WTC11 (cell line): ENCODE measurements at regions not wholly inside any gene's neighbourhood (a gene's known extent, or its start where the extent isn't known, plus 50 kb on each side); places are given as distances from the start of the nearest gene placed in this dataset.

Experiments
- ATAC-seq: fragments of 200-7000 bp; cut with Tn5 transposase; 2 replicates; pipeline ENCODE4 v1.10.0; 2021; ENCODE audit warnings: mild to moderate bottlenecking, moderate library complexity
- CTCF ChIA-PET: fragments of 300-600 bp; sonication (Branson Sonifier 250); formaldehyde crosslinking; loops from one replicate; lab custom pipeline; 2021; ENCODE audit warnings: antibody characterized with exemption; lab: Charles Lee
- POLR2A ChIA-PET: fragments of 350-600 bp; sonication (Branson Sonifier 250); formaldehyde crosslinking; loops from one replicate; lab custom pipeline; 2021; ENCODE audit warnings: antibody characterized with exemption; lab: Charles Lee
- DNase-seq: peaks from one replicate; pipeline ENCODE4 v3.0.0; 2021; ENCODE audit warnings: low spot score
- H3K27ac Mint-ChIP-seq: 2 replicates; pipeline ENCODE4 v1.8.0; 2021; ENCODE audit warnings: mixed read lengths
- H3K27me3 Mint-ChIP-seq: 2 replicates; pipeline ENCODE4 v1.8.0; 2021; ENCODE audit warnings: low read depth, mild to moderate bottlenecking, moderate library complexity, mixed read lengths
- H3K36me3 Mint-ChIP-seq: 2 replicates; pipeline ENCODE4 v1.8.0; 2021; ENCODE audit warnings: mixed read lengths
- H3K4me1 Mint-ChIP-seq: 2 replicates; pipeline ENCODE4 v1.8.0; 2022; ENCODE audit warnings: mixed read lengths
- H3K4me3 Mint-ChIP-seq: 2 replicates; pipeline ENCODE4 v1.8.0; 2021; ENCODE audit warnings: mild to moderate bottlenecking, moderate library complexity, mixed read lengths
- H3K9me3 Mint-ChIP-seq: 2 replicates; pipeline ENCODE4 v1.8.0; 2021; ENCODE audit warnings: mixed read lengths
- AFF4 ChIP-seq: sonication (generic); formaldehyde crosslinking; IDR thresholded peaks from 2 replicates; pipeline ENCODE4 v1.8.1; 2023; ENCODE audit warnings: mild to moderate bottlenecking, missing genetic modification reagents, borderline replicate concordance
- ATF1 ChIP-seq: sonication (generic); formaldehyde crosslinking; IDR thresholded peaks from 2 replicates; pipeline ENCODE4 v1.8.1; 2023; ENCODE audit warnings: mild to moderate bottlenecking, moderate library complexity, missing genetic modification reagents
- ATF6 ChIP-seq: sonication (generic); formaldehyde crosslinking; IDR thresholded peaks from 2 replicates; pipeline ENCODE4 v1.8.1; 2023; ENCODE audit warnings: mild to moderate bottlenecking, missing genetic modification reagents
- ESRRA ChIP-seq: sonication (generic); formaldehyde crosslinking; IDR thresholded peaks from 2 replicates; pipeline ENCODE4 v1.8.1; 2022; ENCODE audit warnings: mild to moderate bottlenecking, missing genetic modification reagents, borderline replicate concordance
- ETV6 ChIP-seq: sonication (generic); formaldehyde crosslinking; IDR thresholded peaks from 2 replicates; pipeline ENCODE4 v1.8.1; 2022; ENCODE audit warnings: mild to moderate bottlenecking, missing genetic modification reagents
- FOXJ3 ChIP-seq: sonication (generic); formaldehyde crosslinking; IDR thresholded peaks from 2 replicates; pipeline ENCODE4 v1.9.0; 2021; ENCODE audit warnings: missing genetic modification reagents, mild to moderate bottlenecking, borderline replicate concordance
- MXD4 ChIP-seq: fragments of 250-450 bp; sonication (Bioruptor Pico); IDR thresholded peaks from 2 replicates; pipeline ENCODE4 v1.8.0; 2021; ENCODE audit warnings: mild to moderate bottlenecking, moderate library complexity, borderline replicate concordance
- MYBL2 ChIP-seq: sonication (generic); formaldehyde crosslinking; IDR thresholded peaks from 2 replicates; pipeline ENCODE4 v1.8.1; 2023; ENCODE audit warnings: mild to moderate bottlenecking, moderate library complexity, missing genetic modification reagents
- NFATC4 ChIP-seq: fragments of 250-450 bp; sonication (Bioruptor Pico); IDR thresholded peaks from 2 replicates; pipeline ENCODE4 v1.9.0; 2021; ENCODE audit warnings: mild to moderate bottlenecking
- OVOL2 ChIP-seq: fragments of 250-450 bp; sonication (Bioruptor Pico); IDR thresholded peaks from 2 replicates; pipeline ENCODE4 v1.9.0; 2021; ENCODE audit warnings: mild to moderate bottlenecking, borderline replicate concordance
- TEAD4 ChIP-seq: sonication (generic); formaldehyde crosslinking; IDR thresholded peaks from 2 replicates; pipeline ENCODE4 v1.8.0; 2022; ENCODE audit warnings: mild to moderate bottlenecking, missing genetic modification reagents
- USF2 ChIP-seq: sonication (generic); formaldehyde crosslinking; IDR thresholded peaks from 2 replicates; pipeline ENCODE4 v1.8.1; 2023; ENCODE audit warnings: mild to moderate bottlenecking, missing genetic modification reagents, moderate library complexity
- ZNF512 ChIP-seq: sonication (generic); formaldehyde crosslinking; IDR thresholded peaks from 2 replicates; pipeline ENCODE4 v1.8.1; 2022; ENCODE audit warnings: missing genetic modification reagents, borderline replicate concordance
- TF ChIP-seq, protein P1 (sequence below): sonication (generic); formaldehyde crosslinking; IDR thresholded peaks from 2 replicates; pipeline ENCODE4 v1.8.1; 2022; ENCODE audit warnings: mild to moderate bottlenecking, missing genetic modification reagents, moderate library complexity, borderline replicate concordance
- TF ChIP-seq, protein P2 (sequence below): sonication (generic); formaldehyde crosslinking; IDR thresholded peaks from 2 replicates; pipeline ENCODE4 v1.8.1; 2022; ENCODE audit warnings: low read depth, missing genetic modification reagents, borderline replicate concordance
- TF ChIP-seq, protein P3 (sequence below): sonication (generic); formaldehyde crosslinking; IDR thresholded peaks from 2 replicates; pipeline ENCODE4 v1.8.0; 2023; ENCODE audit warnings: missing genetic modification reagents
- TF ChIP-seq, protein P4 (sequence below): sonication (generic); formaldehyde crosslinking; IDR thresholded peaks from 2 replicates; pipeline ENCODE4 v1.8.0; 2022; ENCODE audit warnings: mild to moderate bottlenecking, missing genetic modification reagents
- TF ChIP-seq, protein P5 (sequence below): sonication (generic); formaldehyde crosslinking; IDR thresholded peaks from 2 replicates; pipeline ENCODE4 v1.8.1; 2022; ENCODE audit warnings: mild to moderate bottlenecking, moderate library complexity, missing genetic modification reagents
- TF ChIP-seq, protein P6 (sequence below): fragments of 200-600 bp; IDR thresholded peaks from 2 replicates; pipeline ENCODE4 v1.8.0; 2022; ENCODE audit warnings: antibody characterized with exemption

DNA sequence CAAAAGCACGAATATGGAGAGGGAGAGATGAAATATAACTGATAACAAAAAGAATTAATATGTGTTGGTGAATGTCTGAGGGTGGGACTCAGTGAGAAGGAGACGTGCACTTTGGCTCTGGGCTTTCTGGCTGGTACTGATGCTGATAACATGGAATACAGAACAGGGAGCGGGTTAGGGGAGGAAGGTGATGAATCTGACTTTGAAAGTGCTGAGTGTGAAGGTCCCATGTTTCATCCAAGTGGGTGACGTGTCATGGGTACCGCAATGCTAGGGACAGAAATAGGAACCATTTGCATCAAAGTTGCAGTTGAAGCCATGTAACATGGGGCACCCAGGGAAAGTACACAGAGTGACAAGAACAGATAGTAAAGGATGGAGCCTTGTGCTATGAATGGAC, 236.6 kb upstream of the MYO3A start (continued):
- TF ChIP-seq, protein P1, sequence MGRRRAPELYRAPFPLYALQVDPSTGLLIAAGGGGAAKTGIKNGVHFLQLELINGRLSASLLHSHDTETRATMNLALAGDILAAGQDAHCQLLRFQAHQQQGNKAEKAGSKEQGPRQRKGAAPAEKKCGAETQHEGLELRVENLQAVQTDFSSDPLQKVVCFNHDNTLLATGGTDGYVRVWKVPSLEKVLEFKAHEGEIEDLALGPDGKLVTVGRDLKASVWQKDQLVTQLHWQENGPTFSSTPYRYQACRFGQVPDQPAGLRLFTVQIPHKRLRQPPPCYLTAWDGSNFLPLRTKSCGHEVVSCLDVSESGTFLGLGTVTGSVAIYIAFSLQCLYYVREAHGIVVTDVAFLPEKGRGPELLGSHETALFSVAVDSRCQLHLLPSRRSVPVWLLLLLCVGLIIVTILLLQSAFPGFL (CRISPR knock-in tag) = no peak
- TF ChIP-seq MYBL2 (CRISPR knock-in tag) (no peak), USF2 (CRISPR knock-in tag) (no peak), ZNF512 (CRISPR knock-in tag) (no peak), ATF6 (CRISPR knock-in tag) (no peak), MXD4 (no peak)
- TF ChIP-seq, protein P2, sequence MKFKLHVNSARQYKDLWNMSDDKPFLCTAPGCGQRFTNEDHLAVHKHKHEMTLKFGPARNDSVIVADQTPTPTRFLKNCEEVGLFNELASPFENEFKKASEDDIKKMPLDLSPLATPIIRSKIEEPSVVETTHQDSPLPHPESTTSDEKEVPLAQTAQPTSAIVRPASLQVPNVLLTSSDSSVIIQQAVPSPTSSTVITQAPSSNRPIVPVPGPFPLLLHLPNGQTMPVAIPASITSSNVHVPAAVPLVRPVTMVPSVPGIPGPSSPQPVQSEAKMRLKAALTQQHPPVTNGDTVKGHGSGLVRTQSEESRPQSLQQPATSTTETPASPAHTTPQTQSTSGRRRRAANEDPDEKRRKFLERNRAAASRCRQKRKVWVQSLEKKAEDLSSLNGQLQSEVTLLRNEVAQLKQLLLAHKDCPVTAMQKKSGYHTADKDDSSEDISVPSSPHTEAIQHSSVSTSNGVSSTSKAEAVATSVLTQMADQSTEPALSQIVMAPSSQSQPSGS = no peak

- H3K4me1 Mint-ChIP-seq = peaks cover 3% of the 10 kb centered on the region; the same call in 1 of the 2 replicates
- POLR2A ChIA-PET = no interaction called here
- H3K36me3 Mint-ChIP-seq = no peaks in the 10 kb centered on the region
- no peak for TF ChIP-seq ETV6 (CRISPR knock-in tag)
- TF ChIP-seq, protein P3, sequence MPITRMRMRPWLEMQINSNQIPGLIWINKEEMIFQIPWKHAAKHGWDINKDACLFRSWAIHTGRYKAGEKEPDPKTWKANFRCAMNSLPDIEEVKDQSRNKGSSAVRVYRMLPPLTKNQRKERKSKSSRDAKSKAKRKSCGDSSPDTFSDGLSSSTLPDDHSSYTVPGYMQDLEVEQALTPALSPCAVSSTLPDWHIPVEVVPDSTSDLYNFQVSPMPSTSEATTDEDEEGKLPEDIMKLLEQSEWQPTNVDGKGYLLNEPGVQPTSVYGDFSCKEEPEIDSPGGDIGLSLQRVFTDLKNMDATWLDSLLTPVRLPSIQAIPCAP (CRISPR knock-in tag) = no peak
- TF ChIP-seq AFF4 (CRISPR knock-in tag) = no peak
- TF ChIP-seq, protein P4, sequence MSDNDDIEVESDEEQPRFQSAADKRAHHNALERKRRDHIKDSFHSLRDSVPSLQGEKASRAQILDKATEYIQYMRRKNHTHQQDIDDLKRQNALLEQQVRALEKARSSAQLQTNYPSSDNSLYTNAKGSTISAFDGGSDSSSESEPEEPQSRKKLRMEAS (CRISPR knock-in tag) = no peak
- TF ChIP-seq, protein P5, sequence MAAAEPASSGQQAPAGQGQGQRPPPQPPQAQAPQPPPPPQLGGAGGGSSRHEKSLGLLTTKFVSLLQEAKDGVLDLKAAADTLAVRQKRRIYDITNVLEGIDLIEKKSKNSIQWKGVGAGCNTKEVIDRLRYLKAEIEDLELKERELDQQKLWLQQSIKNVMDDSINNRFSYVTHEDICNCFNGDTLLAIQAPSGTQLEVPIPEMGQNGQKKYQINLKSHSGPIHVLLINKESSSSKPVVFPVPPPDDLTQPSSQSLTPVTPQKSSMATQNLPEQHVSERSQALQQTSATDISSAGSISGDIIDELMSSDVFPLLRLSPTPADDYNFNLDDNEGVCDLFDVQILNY (CRISPR knock-in tag) = no peak
- TF ChIP-seq FOXJ3 (CRISPR knock-in tag) = no peak
- TF ChIP-seq ATF1 (CRISPR knock-in tag) = no peak
- TF ChIP-seq OVOL2 = no peak
- TF ChIP-seq, protein P6, sequence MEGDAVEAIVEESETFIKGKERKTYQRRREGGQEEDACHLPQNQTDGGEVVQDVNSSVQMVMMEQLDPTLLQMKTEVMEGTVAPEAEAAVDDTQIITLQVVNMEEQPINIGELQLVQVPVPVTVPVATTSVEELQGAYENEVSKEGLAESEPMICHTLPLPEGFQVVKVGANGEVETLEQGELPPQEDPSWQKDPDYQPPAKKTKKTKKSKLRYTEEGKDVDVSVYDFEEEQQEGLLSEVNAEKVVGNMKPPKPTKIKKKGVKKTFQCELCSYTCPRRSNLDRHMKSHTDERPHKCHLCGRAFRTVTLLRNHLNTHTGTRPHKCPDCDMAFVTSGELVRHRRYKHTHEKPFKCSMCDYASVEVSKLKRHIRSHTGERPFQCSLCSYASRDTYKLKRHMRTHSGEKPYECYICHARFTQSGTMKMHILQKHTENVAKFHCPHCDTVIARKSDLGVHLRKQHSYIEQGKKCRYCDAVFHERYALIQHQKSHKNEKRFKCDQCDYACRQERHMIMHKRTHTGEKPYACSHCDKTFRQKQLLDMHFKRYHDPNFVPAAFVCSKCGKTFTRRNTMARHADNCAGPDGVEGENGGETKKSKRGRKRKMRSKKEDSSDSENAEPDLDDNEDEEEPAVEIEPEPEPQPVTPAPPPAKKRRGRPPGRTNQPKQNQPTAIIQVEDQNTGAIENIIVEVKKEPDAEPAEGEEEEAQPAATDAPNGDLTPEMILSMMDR = no peak
- no peak for TF ChIP-seq ESRRA (CRISPR knock-in tag)
- TF ChIP-seq TEAD4 = no peak
- no peak for TF ChIP-seq NFATC4
- TF ChIP-seq, protein P2 = no peak
- H3K9me3 Mint-ChIP-seq = no peaks in the 10 kb centered on the region
- no peak for ATAC-seq
- H3K27me3 Mint-ChIP-seq = no peaks in the 10 kb centered on the region; the same call in 1 of the 2 replicates
- CTCF ChIA-PET = no interaction called here
- DNase-seq = no peak
- H3K27ac Mint-ChIP-seq = no peak overlapping the region
- H3K4me3 Mint-ChIP-seq = no peak overlapping the region
Observed at GRCh38 chr10:25698638-25699037, 235.4 kb upstream of the MYO3A start.
